ENCODE measurements at regions not wholly inside any gene's neighbourhood (a gene's known extent, or its start where the extent isn't known, plus 50 kb on each side); places are given as distances from the start of the nearest gene placed in this dataset.
A peak's percentile ranks its signal among the peaks of the same experiment; 100 is the strongest.
"Not testable (repeated sequence)": the region's sequence is repeated elsewhere in the genome, so short reads cannot be mapped to it uniquely, and the experiment has no call there.

DNA sequence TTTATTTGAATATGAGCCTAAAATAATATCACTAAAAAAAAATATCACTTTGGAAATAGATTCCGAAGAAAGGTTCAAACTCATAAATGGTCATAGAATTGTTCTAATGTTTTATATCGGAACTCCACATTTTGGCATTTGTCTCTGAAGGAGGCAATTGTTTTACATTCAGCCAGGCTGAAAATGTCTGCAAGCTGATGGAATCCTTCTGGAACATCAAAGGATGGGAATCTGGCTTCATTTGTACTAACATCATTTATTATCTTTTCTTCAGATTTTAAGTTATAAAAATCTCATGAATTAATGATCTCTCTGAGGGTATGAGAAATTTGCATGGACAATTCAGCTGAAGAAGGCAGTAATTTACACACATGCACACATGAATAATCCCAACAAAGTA is 251.4 kb upstream of the RGMA start:
- DNase-seq: no peak

- no peak for DNase-seq
Measured at GRCh38 chr15:93333796-93334195, 244.8 kb upstream of the RGMA start.

DNA sequence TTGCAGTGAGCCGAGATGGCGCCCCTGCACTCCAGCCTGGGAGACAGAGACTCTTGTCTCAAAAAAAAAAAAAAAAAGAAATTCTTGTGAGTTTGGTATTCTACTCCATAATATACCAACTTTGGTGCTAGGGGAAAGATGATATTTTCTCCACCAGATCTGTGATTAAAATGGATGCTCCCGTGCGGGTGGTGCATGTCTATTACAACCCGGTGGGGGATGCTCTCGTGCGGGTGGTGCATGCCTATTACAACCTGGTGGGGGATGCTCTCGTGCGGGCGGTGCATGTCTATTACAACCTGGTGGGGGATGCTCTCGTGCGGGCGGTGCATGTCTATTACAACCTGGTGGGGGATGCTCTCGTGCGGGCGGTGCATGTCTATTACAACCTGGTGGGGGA is 244.1 kb upstream of the RGMA start:
- DNase-seq: not testable (repeated sequence)

GRCh38 chr15:93332168-93332553 is 243.2 kb upstream of the RGMA start:
- no peak for DNase-seq

- peak; percentile 41 for DNase-seq
Measured at GRCh38 chr15:93331545-93332167, 242.6 kb upstream of the RGMA start.

DNA sequence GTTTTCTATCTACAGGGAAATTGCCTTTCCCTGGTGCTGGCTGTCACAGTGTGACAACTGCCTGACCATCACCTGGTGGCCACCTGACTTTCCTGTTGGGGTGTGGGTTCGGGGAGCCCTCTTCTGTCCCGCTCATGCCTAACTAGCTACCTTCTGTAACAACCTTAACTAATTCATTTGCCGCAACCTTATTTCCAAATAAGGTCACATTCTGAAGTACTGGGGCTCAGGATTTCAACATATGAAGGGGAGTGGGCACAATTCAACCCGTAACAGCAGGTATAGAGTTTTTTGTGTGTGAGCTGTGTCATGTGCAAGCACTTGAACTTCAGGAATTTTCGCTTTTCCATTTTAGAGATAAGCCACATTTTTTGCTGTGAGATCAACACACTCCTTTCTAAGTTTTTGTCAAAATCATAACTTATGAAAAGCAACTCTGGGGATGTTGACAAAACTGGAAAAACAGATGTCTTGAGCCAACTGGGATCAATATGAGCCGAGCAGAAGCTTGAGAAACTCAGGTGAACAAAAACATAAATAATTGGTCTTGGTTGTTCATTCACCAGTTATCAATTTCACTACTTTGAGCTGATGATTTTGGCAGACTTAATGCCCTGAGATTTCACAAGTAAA is 242.0 kb upstream of the RGMA start:
- DNase-seq: no peak

- DNase-seq: no peak
Measured at GRCh38 chr15:93327364-93327763, 238.4 kb upstream of the RGMA start.

DNA sequence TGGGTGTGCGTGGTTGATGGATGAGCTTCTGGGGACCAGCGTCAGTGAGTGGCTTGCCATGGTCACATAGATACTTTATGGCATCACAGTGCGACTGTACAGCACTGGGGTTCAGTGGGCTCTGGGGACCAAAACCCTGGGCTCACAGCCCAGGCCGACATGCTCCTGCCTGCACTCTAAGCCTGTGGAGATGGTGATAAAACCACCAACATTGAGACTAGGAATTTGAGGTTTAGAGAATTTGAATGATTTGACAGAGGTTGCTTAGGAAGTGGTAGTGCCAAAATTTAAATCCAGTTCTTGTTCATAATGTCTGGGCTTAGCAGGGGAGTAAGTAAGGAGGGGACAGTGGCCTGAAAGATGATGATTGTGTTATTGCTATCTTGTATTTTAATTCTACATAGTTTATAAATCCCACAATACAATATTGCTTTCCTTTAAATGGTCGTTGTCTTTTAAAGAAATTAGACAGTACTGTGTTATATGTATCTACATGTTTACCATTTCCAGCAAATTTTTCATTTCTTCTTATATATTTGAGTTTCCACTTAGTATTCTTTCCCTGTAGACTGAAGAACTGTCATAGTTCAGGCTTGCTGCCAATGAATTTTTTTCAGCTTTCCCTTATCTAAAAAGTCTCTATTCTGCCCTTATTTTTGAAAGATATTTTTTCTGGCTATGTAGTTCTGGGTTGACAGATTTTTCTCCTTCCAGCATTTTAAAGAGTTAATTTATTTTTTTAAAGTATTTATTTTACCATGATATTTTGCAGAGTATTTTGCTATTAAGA is 235.4 kb upstream of the RGMA start:
- no peak for DNase-seq

GRCh38 chr15:93321881-93322282 is 232.9 kb upstream of the RGMA start:
- no peak for DNase-seq

GRCh38 chr15:93319121-93319814 is 230.3 kb upstream of the RGMA start:
- no peak for DNase-seq

DNA sequence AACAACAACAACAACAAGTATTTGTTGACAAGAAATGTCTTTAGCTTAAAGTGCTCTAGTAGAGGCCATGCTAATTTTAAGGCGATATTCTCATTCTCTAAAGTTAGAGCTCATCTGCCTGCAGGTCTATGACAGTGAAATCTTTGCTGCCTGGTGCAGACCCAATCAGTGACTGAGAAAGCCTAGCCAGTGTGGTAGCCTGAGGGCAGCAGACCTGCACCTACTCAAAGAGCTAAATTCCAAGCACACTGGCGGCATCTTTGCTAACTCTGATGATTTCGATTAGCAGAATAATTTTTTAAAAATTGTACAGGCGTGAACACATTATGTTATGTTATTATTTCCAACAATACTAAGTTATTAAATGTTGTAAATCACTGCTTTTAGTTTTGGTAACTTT is 228.8 kb upstream of the RGMA start:
- DNase-seq: no peak

DNA sequence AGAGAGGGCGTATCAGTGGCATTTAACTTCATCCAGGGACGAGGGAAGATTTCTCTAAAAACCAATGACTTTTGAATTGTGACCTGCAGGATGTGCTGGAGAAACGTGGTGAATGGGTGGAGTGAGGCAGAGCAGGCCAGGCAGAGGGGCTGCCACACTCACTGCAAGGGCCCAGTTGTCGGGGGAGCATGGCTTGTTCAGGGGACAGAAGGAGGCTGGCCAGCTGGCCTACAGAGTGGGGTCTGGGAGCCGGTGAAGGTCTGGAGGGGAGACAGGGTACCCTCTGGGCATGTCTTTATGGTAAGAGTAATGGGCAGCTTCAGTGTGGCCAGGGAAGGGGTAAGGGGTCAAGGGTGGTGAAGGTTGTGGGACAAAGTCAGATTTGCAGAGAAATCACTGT is 225.2 kb upstream of the RGMA start:
- DNase-seq: no peak

DNA sequence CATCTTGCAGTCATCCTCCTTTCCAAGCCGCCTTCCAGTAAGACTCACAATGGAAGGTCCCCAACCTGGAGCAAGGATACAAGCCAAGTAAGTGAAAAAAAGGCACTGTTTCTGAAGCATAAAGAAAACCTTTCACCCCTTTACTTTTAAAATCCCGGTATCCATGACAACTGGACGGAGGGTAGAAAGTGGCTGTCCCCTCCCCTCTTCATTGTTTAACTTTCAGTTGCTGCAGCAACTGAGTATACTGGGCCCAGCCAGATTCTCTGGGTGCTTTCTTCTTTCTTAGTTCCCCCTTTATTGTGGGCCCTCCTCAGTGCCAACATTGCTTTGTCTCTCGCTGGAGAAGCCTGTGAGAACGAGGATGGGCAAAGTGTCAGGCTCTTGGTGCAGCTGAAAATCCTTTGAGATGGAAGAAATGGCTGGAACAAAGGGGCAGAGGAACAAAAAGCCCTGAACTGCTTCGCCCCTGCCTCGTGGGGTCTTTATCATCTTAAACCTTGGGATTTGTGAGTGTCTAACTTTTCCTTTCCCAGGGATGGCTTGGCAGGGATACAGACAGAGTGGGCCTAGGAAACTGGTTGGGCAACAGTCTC is 224.0 kb upstream of the RGMA start:
- DNase-seq: no peak

DNA sequence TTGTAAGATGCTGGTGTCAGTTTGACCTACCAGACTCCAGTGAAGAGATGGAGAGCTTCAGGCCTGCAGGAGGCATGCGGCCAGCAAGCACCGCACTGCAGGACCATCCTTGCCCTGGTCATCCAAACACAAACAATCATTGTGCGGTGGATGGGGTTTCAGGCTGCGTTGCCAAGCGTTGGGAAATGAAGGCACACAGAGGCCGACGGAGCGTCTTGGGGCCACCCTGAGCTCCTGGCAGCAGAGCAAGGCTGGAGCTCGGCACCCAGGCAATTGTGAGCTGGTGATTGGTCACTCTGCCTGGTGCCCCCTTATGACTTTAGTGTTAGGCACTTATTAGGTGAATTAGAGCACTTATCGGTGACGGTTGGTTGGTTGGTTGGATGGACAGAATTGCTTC is 222.6 kb upstream of the RGMA start:
- DNase-seq: no peak

DNA sequence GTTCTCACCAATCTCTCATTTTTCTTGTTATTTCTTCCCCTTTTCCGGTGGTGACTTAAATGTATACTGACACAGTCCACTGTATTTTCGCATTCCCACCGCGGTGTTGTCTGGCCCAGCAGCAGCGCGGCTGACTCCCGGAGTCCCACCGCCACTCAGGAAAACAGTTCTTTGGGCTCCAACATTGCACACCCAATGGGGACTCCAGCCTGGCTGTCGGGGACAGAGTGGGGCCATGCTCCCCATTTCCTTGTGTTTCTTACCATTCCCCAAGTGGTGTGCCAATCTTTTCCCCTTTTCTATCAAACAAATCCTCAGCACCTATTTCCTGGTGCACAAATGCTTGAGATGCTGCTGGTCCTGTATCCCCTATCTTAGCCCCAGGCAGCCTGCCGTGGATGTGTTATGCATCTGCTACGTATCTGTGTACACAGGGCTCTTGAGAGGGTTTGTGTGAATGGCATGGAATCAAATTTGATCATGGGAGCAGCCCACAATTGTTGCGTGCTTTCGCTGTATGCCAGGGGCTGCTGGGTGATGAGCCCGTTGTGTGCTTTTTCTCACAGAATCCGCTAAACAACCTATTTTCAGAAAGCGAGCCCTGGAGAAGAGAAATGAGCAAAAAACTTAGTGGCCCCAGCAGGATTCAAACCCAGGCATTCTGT is 219.1 kb upstream of the RGMA start:
- no peak for DNase-seq

- DNase-seq: no peak
Measured at GRCh38 chr15:93307513-93307912, 218.5 kb upstream of the RGMA start.

GRCh38 chr15:93305306-93305705 is 216.3 kb upstream of the RGMA start:
- no peak for DNase-seq

DNA sequence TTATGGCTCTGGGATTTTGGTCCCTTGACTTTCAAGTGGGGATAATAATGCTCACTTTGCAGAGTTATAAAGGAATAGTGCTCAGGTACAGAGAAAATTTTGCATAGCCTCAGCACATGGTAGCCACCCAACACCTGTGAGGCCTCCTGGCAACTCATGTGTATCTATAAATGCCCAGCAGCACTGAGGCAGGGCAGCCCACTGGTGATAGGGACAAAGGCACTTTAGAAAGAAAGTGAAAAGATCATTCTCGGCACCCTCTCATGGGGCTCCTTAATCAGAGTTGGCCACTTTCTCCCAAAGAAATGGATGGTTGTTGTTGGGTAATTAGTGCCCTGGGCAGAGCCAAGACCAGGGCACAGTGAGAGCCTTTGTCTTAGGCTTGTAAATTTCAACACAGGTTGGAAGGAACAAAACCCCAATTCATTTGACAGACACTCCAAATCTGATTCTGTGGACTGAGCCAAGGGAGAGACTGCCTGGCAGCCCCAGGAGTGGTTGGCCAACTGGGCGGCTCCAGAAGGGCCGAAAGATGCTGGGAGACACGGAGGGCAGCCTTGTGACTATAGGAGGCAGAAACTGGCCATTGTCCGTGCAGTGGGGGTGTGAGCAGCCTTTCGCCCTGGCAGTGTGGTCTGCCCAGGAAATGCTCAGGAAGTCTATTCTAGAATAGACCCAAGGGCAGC is 213.2 kb upstream of the RGMA start:
- DNase-seq: no peak

DNA sequence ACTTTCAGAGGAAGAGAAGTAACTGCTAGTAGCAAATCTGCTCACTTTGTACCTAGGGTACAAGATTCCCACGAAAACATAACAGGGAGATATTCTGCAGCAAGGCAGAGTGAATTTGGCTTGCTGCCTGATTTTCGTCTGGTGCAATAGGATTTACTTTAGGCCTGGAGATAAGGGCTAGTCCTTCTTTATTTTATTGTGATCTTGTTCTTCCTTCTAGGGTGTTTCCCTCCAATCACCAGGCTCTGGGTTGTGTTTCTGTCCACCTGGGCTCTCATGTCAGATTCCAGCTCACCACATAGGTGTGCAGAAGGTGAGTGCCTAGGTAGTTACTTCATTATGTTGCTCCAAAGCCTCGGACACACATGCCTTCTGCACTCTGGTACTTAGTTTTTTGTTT is 211.8 kb upstream of the RGMA start:
- DNase-seq: no peak

- no peak for DNase-seq
Measured at GRCh38 chr15:93299675-93300074, 210.7 kb upstream of the RGMA start.

- no peak for DNase-seq
Measured at GRCh38 chr15:93298901-93299300, 209.9 kb upstream of the RGMA start.

Data from NCI-H1105 treated with DMSO at 0.1 percent for 48 hours (cell line).